ENCODE measurements at regions not wholly inside any gene's neighbourhood (a gene's known extent, or its start where the extent isn't known, plus 50 kb on each side); places are given as distances from the start of the nearest gene placed in this dataset.

DNA sequence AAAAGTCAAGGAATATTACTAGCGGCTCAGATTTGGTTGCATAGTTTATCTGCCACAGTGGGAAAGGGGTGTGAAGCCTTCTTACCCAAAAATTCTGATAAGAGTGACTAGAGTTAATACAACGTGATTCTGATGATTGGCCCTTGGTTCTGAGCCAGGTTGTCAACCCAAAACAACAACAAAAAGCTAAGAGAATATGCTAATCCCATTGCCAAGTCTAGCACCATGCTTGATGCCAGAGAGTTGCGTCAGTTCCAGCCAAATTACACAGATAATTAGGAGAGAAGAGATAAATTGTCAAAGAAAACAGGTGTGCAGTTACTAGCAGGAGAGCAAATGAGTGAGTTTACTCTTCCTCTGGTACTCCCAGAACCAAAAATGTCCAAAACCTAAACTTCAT is 287.4 kb upstream of the AGA start:
- no peak for TF ChIP-seq POLR2A (IDR thresholded peaks at IDR 0.05)
- TF ChIP-seq, protein P1, sequence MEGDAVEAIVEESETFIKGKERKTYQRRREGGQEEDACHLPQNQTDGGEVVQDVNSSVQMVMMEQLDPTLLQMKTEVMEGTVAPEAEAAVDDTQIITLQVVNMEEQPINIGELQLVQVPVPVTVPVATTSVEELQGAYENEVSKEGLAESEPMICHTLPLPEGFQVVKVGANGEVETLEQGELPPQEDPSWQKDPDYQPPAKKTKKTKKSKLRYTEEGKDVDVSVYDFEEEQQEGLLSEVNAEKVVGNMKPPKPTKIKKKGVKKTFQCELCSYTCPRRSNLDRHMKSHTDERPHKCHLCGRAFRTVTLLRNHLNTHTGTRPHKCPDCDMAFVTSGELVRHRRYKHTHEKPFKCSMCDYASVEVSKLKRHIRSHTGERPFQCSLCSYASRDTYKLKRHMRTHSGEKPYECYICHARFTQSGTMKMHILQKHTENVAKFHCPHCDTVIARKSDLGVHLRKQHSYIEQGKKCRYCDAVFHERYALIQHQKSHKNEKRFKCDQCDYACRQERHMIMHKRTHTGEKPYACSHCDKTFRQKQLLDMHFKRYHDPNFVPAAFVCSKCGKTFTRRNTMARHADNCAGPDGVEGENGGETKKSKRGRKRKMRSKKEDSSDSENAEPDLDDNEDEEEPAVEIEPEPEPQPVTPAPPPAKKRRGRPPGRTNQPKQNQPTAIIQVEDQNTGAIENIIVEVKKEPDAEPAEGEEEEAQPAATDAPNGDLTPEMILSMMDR (IDR thresholded peaks at IDR 0.05), result no peak

Data from heart left ventricle (tissue), 13 donors.